MM.1S (cell line): ENCODE measurements at regions not wholly inside any gene's neighbourhood (a gene's known extent, or its start where the extent isn't known, plus 50 kb on each side); places are given as distances from the start of the nearest gene placed in this dataset.

Experiments
- DNase-seq: peaks from one replicate; pipeline ENCODE4 v3.0.0-alpha.2; 2015
- H2AFZ ChIP-seq: fragments of 300-600 bp; sonication (generic); 2 replicates; pipeline ENCODE4 v1.6.0; 2016; ENCODE audit warnings: antibody characterized with exemption, low read length
- H3F3A ChIP-seq: fragments of 300-600 bp; sonication (generic); 2 replicates; pipeline ENCODE4 v1.6.1; 2016; ENCODE audit warnings: mild to moderate bottlenecking, antibody characterized with exemption, low read length, moderate library complexity, mixed read lengths; ENCODE audit not compliant: insufficient read depth
- H3K27ac ChIP-seq: fragments of 300-600 bp; sonication (generic); 2 replicates; pipeline ENCODE4 v1.5.1; 2016; ENCODE audit warnings: mild to moderate bottlenecking, low read length
- H3K27me3 ChIP-seq: fragments of 300-600 bp; sonication (generic); replicated peaks from 2 replicates; pipeline ENCODE4 v1.6.0; 2016; ENCODE audit warnings: low read length; ENCODE audit not compliant: insufficient read depth
- H3K36me3 ChIP-seq: fragments of 300-600 bp; sonication (generic); replicated peaks from 2 replicates; pipeline ENCODE4 v1.6.1; 2016; ENCODE audit warnings: mild to moderate bottlenecking, low read length, mixed read lengths; ENCODE audit not compliant: insufficient read depth
- H3K4me1 ChIP-seq: fragments of 300-600 bp; sonication (generic); 2 replicates; pipeline ENCODE4 v1.6.1; 2016; ENCODE audit warnings: low read length, mixed read lengths
- H3K4me2 ChIP-seq: fragments of 300-600 bp; sonication (generic); 2 replicates; pipeline ENCODE4 v1.6.0; 2016; ENCODE audit warnings: low read depth, low read length
- H3K4me3 ChIP-seq: fragments of 300-600 bp; sonication (generic); 2 replicates; pipeline ENCODE4 v1.5.1; 2016; ENCODE audit warnings: low read length, mixed read lengths
- H3K79me2 ChIP-seq: fragments of 300-600 bp; sonication (generic); 2 replicates; pipeline ENCODE4 v1.6.1; 2016; ENCODE audit warnings: mixed run types, low read length, mixed read lengths
- H3K9ac ChIP-seq: fragments of 300-600 bp; sonication (generic); 2 replicates; pipeline ENCODE4 v1.6.1; 2016; ENCODE audit warnings: low read length, mixed read lengths
- H3K9me2 ChIP-seq: fragments of 300-600 bp; sonication (generic); replicated peaks from 2 replicates; pipeline ENCODE4 v1.6.1; 2016; ENCODE audit warnings: mild to moderate bottlenecking, low read length, mixed read lengths; ENCODE audit not compliant: insufficient read depth
- H3K9me3 ChIP-seq: fragments of 300-600 bp; sonication (generic); replicated peaks from 2 replicates; pipeline ENCODE4 v1.6.1; 2016; ENCODE audit warnings: mild to moderate bottlenecking, low read length, mixed read lengths; ENCODE audit not compliant: insufficient read depth
- H4K20me1 ChIP-seq: fragments of 300-600 bp; sonication (generic); 2 replicates; pipeline ENCODE4 v1.6.1; 2016; ENCODE audit warnings: mild to moderate bottlenecking, low read length, moderate library complexity, mixed read lengths; ENCODE audit not compliant: insufficient read depth
- EZH2 ChIP-seq: fragments of 300-600 bp; sonication (generic); optimal IDR thresholded peaks from 2 replicates; pipeline ENCODE3; 2017; ENCODE audit warnings: low read depth, mild to moderate bottlenecking, antibody characterized with exemption, low read length, mixed read lengths
- EZH2phosphoT487 ChIP-seq: fragments of 300-600 bp; sonication (generic); IDR thresholded peaks from 2 replicates; pipeline ENCODE4 v1.6.1; 2018; ENCODE audit warnings: antibody characterized with exemption, low read length
- TF ChIP-seq, protein P1 (sequence below): fragments of 300-600 bp; sonication (generic); IDR thresholded peaks from 2 replicates; pipeline ENCODE4 v1.5.1; 2016; ENCODE audit warnings: antibody characterized with exemption, low read length, mixed read lengths

DNA sequence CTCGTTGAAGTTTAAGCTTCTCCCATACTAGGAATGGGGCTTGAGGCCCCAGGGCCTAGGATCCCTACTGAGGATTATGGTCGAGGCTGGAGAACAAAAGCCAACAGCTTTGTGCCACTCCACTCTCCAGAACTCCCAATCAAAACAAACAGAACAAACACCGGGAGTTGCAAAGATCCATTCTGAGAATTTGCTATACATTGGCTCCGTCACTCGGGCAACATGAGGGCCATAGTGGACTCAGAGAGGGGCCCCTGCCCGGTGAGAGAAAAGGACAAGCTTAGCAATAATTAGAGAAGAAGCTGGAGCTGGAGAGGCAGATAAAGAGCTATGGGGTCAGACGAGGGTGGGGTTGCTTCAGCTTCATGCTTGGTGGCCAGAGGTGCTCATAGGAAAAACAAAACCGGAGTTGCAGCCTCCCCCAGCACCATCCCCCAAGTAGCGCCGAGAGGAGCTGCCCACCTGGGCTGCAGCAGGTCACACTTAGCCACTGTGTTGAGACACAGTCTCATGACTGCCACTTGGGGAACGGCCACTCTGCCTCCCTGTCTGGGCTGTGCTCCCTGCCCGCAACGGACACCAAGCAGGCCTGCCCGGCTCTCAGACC, 142.3 kb upstream of the HAAO start:
- Histone ChIP-seq H3K9me3 (no peaks in the 10 kb centered on the region), H3K27me3 (no peaks in the 10 kb centered on the region), H3K9me2 (no peaks in the 10 kb centered on the region), H3K4me2 (no peak overlapping the region), H4K20me1 (no peaks in the 10 kb centered on the region), H2AFZ (no peak overlapping the region), H3F3A (no peaks in the 10 kb centered on the region), H3K4me3 (no peak overlapping the region), H3K27ac (no peak overlapping the region), H3K9ac (no peak overlapping the region), H3K36me3 (no peaks in the 10 kb centered on the region), H3K79me2 (no peaks in the 10 kb centered on the region), H3K4me1 (no peaks in the 10 kb centered on the region)
- no peak for DNase-seq
- no peak for TF ChIP-seq EZH2
- TF ChIP-seq EZH2phosphoT487 = no peak
- TF ChIP-seq, protein P1, sequence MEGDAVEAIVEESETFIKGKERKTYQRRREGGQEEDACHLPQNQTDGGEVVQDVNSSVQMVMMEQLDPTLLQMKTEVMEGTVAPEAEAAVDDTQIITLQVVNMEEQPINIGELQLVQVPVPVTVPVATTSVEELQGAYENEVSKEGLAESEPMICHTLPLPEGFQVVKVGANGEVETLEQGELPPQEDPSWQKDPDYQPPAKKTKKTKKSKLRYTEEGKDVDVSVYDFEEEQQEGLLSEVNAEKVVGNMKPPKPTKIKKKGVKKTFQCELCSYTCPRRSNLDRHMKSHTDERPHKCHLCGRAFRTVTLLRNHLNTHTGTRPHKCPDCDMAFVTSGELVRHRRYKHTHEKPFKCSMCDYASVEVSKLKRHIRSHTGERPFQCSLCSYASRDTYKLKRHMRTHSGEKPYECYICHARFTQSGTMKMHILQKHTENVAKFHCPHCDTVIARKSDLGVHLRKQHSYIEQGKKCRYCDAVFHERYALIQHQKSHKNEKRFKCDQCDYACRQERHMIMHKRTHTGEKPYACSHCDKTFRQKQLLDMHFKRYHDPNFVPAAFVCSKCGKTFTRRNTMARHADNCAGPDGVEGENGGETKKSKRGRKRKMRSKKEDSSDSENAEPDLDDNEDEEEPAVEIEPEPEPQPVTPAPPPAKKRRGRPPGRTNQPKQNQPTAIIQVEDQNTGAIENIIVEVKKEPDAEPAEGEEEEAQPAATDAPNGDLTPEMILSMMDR = no peak

DNA sequence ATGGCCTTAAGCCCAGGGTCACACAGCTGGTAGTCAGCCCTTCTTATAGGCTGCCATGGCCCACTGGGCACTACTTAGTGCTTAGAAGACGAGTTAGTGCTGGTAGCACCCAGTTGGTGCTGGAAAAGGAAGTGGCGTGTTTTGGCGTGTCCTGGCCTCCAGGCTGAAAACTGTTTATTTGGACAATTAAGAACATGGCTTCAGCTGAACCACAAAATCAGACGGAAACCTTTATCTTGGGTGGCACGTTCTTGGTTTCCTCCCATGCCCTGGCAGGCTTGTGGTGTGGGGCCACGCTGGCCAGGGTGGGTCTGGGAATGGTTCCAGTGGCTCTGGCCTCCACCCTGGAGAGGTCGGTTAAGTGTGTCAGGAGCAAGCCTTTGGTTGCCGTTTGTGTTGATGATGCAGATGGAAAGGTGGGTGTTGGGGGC, 141.5 kb upstream of the HAAO start:
- H3K4me3 ChIP-seq = no peak overlapping the region

DNA sequence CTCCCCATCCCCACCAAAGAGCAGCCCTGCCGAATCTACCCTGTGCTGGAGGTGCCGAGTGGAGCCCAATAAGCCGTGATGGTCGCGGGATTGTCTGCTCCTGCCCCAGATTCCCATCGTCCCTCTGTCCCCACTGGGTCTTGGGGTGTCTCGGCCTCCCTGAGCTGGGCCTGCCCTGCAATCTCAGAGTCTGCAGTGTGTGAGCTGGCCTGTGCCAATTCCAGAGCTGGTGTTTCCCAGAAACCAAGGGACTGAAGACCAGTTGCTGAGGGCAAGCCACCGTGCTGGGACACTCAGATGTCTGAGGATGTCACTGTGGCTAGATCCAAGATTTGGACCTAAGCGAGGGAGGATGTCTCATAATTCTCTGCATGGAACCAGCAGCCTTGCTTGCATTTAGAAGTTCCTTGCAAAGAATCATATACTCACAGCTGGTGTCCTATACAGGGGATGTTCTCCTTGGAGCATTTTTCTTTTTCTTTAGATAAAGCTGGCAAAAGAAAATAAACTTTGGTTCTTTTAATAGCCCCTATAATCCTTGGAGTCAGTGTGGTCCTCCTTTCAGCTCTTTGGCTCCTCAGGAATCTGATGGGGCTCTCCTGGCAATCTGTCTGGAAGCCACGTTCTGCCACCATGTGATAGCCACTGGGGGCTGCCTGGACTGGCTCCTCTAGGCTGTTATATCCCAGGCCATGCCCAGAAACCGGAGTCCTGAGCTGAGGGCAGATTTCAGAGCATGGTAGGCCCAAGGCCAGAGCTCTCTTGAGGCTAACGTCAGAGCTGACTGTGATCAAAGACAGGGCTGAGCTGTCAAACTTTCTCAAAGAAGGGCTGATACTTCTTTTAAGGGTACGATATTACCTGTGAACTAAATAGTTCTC, 140.1 kb upstream of the HAAO start:
- Histone ChIP-seq H3K4me2 (no peak overlapping the region), H3K27ac (no peak overlapping the region), H3K4me3 (no peak overlapping the region), H3K9ac (no peak overlapping the region), H3K36me3 (no peaks in the 10 kb centered on the region), H4K20me1 (no peaks in the 10 kb centered on the region), H3K4me1 (no peaks in the 10 kb centered on the region), H3K9me2 (no peaks in the 10 kb centered on the region), H3F3A (no peaks in the 10 kb centered on the region), H3K27me3 (no peaks in the 10 kb centered on the region), H3K79me2 (no peaks in the 10 kb centered on the region), H3K9me3 (no peaks in the 10 kb centered on the region), H2AFZ (no peak overlapping the region)
- TF ChIP-seq EZH2phosphoT487 (no peak), EZH2 (no peak)
- TF ChIP-seq, protein P1 = no peak
- DNase-seq = no peak

More for the DNA sequence above, 141.5 kb upstream of the HAAO start:
- no peaks in the 10 kb centered on the region for H3K36me3 ChIP-seq
- no peak for DNase-seq
- no peaks in the 10 kb centered on the region for H3K27me3 ChIP-seq
- H3K9me2 ChIP-seq = no peaks in the 10 kb centered on the region
- H3K4me1 ChIP-seq = no peaks in the 10 kb centered on the region
- no peaks in the 10 kb centered on the region for H3K79me2 ChIP-seq
- no peak overlapping the region for H3K27ac ChIP-seq
- TF ChIP-seq EZH2 (no peak), EZH2phosphoT487 (no peak)
- TF ChIP-seq, protein P1 = no peak
- no peak overlapping the region for H2AFZ ChIP-seq
- H3K9me3 ChIP-seq = no peaks in the 10 kb centered on the region
- H3K4me2 ChIP-seq = no peak overlapping the region
- H3F3A ChIP-seq = no peaks in the 10 kb centered on the region
- H4K20me1 ChIP-seq = no peaks in the 10 kb centered on the region
- H3K9ac ChIP-seq = no peak overlapping the region
